HL-60/S4 treated with retinoic acid at 250 ng/mL for 4 days and 3 days (cell line): ENCODE measurements at regions not wholly inside any gene's neighbourhood (a gene's known extent, or its start where the extent isn't known, plus 50 kb on each side); places are given as distances from the start of the nearest gene placed in this dataset.

ENCODE experiments used
- in situ Hi-C: fragments of 300-500 bp; cut with MboI; formaldehyde crosslinking; loops from 2 replicates; pipeline ENCODE4 v1.7.0; 2022; ENCODE audit warnings: low sequenced_read_pairs

- in situ Hi-C loops, result no loop called here
Measured at GRCh38 chr4:138927072-138927471, 88.5 kb upstream of the NOCT start.

- in situ Hi-C loops, result no loop called here
Measured at GRCh38 chr4:138925495-138925894, 90.1 kb upstream of the NOCT start.

- in situ Hi-C loops, result no loop called here
Measured at GRCh38 chr4:138919094-138919936, 96.3 kb upstream of the NOCT start.

GRCh38 chr4:138918169-138918869 lies 97.3 kb upstream of the NOCT start:
- in situ Hi-C loops, result no loop called here

GRCh38 chr4:138916763-138917162 lies 98.8 kb upstream of the NOCT start:
- in situ Hi-C loops, result no loop called here

GRCh38 chr4:138915756-138916155 lies 99.8 kb upstream of the NOCT start:
- in situ Hi-C loops, result no loop called here

GRCh38 chr4:138912704-138913340 lies 102.8 kb upstream of the NOCT start:
- in situ Hi-C loops, result no loop called here

- in situ Hi-C loops, result no loop called here
Measured at GRCh38 chr4:138911909-138912703, 103.5 kb upstream of the NOCT start.

GRCh38 chr4:138910914-138911336 lies 104.7 kb upstream of the NOCT start:
- in situ Hi-C loops, result no loop called here

GRCh38 chr4:138910195-138910913 lies 105.2 kb upstream of the NOCT start:
- in situ Hi-C loops, result no loop called here

GRCh38 chr4:138909587-138909986 lies 106.0 kb upstream of the NOCT start:
- in situ Hi-C loops, result no loop called here

- in situ Hi-C loops, result no loop called here
Measured at GRCh38 chr4:138908134-138908533, 107.4 kb upstream of the NOCT start.

GRCh38 chr4:138907174-138907573 lies 108.4 kb upstream of the NOCT start:
- in situ Hi-C loops, result no loop called here

GRCh38 chr4:138904793-138905192 lies 110.8 kb upstream of the NOCT start:
- in situ Hi-C loops, result no loop called here

- in situ Hi-C loops, result no loop called here
Measured at GRCh38 chr4:138903185-138903584, 112.4 kb upstream of the NOCT start.

- in situ Hi-C loops, result no loop called here
Measured at GRCh38 chr4:138902705-138903104, 112.9 kb upstream of the NOCT start.

- in situ Hi-C loops, result no loop called here
Measured at GRCh38 chr4:138901177-138901576, 114.4 kb upstream of the NOCT start.

GRCh38 chr4:138899999-138900398 lies 115.6 kb upstream of the NOCT start:
- in situ Hi-C loops, result no loop called here

- in situ Hi-C loops, result no loop called here
Measured at GRCh38 chr4:138898282-138898681, 117.3 kb upstream of the NOCT start.

GRCh38 chr4:138897811-138898226 lies 117.8 kb upstream of the NOCT start:
- in situ Hi-C loops, result no loop called here
